WTC11 (cell line): ENCODE measurements at regions not wholly inside any gene's neighbourhood (a gene's known extent, or its start where the extent isn't known, plus 50 kb on each side); places are given as distances from the start of the nearest gene placed in this dataset.

Experiments
- ATAC-seq: fragments of 200-7000 bp; cut with Tn5 transposase; 2 replicates; pipeline ENCODE4 v1.10.0; 2021; ENCODE audit warnings: mild to moderate bottlenecking, moderate library complexity
- CTCF ChIA-PET: fragments of 300-600 bp; sonication (Branson Sonifier 250); formaldehyde crosslinking; loops from one replicate; lab custom pipeline; 2021; ENCODE audit warnings: antibody characterized with exemption; lab: Charles Lee
- POLR2A ChIA-PET: fragments of 350-600 bp; sonication (Branson Sonifier 250); formaldehyde crosslinking; loops from one replicate; lab custom pipeline; 2021; ENCODE audit warnings: antibody characterized with exemption; lab: Charles Lee
- DNase-seq: peaks from one replicate; pipeline ENCODE4 v3.0.0; 2021; ENCODE audit warnings: low spot score
- H3K27ac Mint-ChIP-seq: 2 replicates; pipeline ENCODE4 v1.8.0; 2021; ENCODE audit warnings: mixed read lengths
- H3K27me3 Mint-ChIP-seq: 2 replicates; pipeline ENCODE4 v1.8.0; 2021; ENCODE audit warnings: low read depth, mild to moderate bottlenecking, moderate library complexity, mixed read lengths
- H3K36me3 Mint-ChIP-seq: 2 replicates; pipeline ENCODE4 v1.8.0; 2021; ENCODE audit warnings: mixed read lengths
- H3K4me1 Mint-ChIP-seq: 2 replicates; pipeline ENCODE4 v1.8.0; 2022; ENCODE audit warnings: mixed read lengths
- H3K4me3 Mint-ChIP-seq: 2 replicates; pipeline ENCODE4 v1.8.0; 2021; ENCODE audit warnings: mild to moderate bottlenecking, moderate library complexity, mixed read lengths
- H3K9me3 Mint-ChIP-seq: 2 replicates; pipeline ENCODE4 v1.8.0; 2021; ENCODE audit warnings: mixed read lengths
- CREM ChIP-seq: sonication (generic); formaldehyde crosslinking; IDR thresholded peaks from 2 replicates; pipeline ENCODE4 v1.8.1; 2022; ENCODE audit warnings: mild to moderate bottlenecking, missing genetic modification reagents, moderate library complexity
- ELF4 ChIP-seq: sonication (generic); formaldehyde crosslinking; IDR thresholded peaks from 2 replicates; pipeline ENCODE4 v1.8.1; 2022; ENCODE audit warnings: low read depth, mild to moderate bottlenecking, moderate library complexity, missing genetic modification reagents
- ESRRA ChIP-seq: sonication (generic); formaldehyde crosslinking; IDR thresholded peaks from 2 replicates; pipeline ENCODE4 v1.8.1; 2022; ENCODE audit warnings: mild to moderate bottlenecking, missing genetic modification reagents, borderline replicate concordance
- FOXK1 ChIP-seq: sonication (generic); formaldehyde crosslinking; IDR thresholded peaks from 2 replicates; pipeline ENCODE4 v1.8.0; 2022; ENCODE audit warnings: mild to moderate bottlenecking, moderate library complexity, missing genetic modification reagents
- FOXP1 ChIP-seq: sonication (generic); formaldehyde crosslinking; IDR thresholded peaks from 2 replicates; pipeline ENCODE4 v1.8.0; 2022; ENCODE audit warnings: missing genetic modification reagents, mild to moderate bottlenecking, moderate library complexity, borderline replicate concordance
- JUN ChIP-seq: sonication (generic); formaldehyde crosslinking; IDR thresholded peaks from 2 replicates; pipeline ENCODE4 v1.8.0; 2023; ENCODE audit warnings: mild to moderate bottlenecking, missing genetic modification reagents
- MXD4 ChIP-seq: fragments of 250-450 bp; sonication (Bioruptor Pico); IDR thresholded peaks from 2 replicates; pipeline ENCODE4 v1.8.0; 2021; ENCODE audit warnings: mild to moderate bottlenecking, moderate library complexity, borderline replicate concordance
- NFATC4 ChIP-seq: fragments of 250-450 bp; sonication (Bioruptor Pico); IDR thresholded peaks from 2 replicates; pipeline ENCODE4 v1.9.0; 2021; ENCODE audit warnings: mild to moderate bottlenecking
- NFYB ChIP-seq: sonication (generic); formaldehyde crosslinking; conservative IDR thresholded peaks from 2 replicates; pipeline ENCODE4 v1.8.0; 2022; ENCODE audit warnings: low read depth, missing genetic modification reagents
- SOX15 ChIP-seq: fragments of 250-450 bp; sonication (Bioruptor Pico); IDR thresholded peaks from 2 replicates; pipeline ENCODE4 v1.9.0; 2021; ENCODE audit warnings: mild to moderate bottlenecking
- TEAD4 ChIP-seq: sonication (generic); formaldehyde crosslinking; IDR thresholded peaks from 2 replicates; pipeline ENCODE4 v1.8.0; 2022; ENCODE audit warnings: mild to moderate bottlenecking, missing genetic modification reagents
- ZBTB21 ChIP-seq: sonication (generic); formaldehyde crosslinking; IDR thresholded peaks from 2 replicates; pipeline ENCODE4 v1.8.1; 2023; ENCODE audit warnings: mild to moderate bottlenecking, missing genetic modification reagents, borderline replicate concordance
- ZNF232 ChIP-seq: sonication (generic); formaldehyde crosslinking; IDR thresholded peaks from 2 replicates; pipeline ENCODE4 v1.8.0; 2022; ENCODE audit warnings: mild to moderate bottlenecking, missing genetic modification reagents
- TF ChIP-seq, protein P1 (sequence below): sonication (generic); formaldehyde crosslinking; IDR thresholded peaks from 2 replicates; pipeline ENCODE4 v1.8.1; 2022; ENCODE audit warnings: mild to moderate bottlenecking, moderate library complexity, missing genetic modification reagents
- TF ChIP-seq, protein P2 (sequence below): fragments of 250-450 bp; sonication (Bioruptor Pico); IDR thresholded peaks from 2 replicates; pipeline ENCODE4 v1.9.0; 2021; ENCODE audit warnings: mild to moderate bottlenecking, borderline replicate concordance
- TF ChIP-seq, protein P3 (sequence below): sonication (generic); formaldehyde crosslinking; IDR thresholded peaks from 2 replicates; pipeline ENCODE4 v1.8.1; 2023; ENCODE audit warnings: mild to moderate bottlenecking, missing genetic modification reagents
- TF ChIP-seq, protein P4 (sequence below): sonication (generic); formaldehyde crosslinking; IDR thresholded peaks from 2 replicates; pipeline ENCODE4 v1.8.1; 2023; ENCODE audit warnings: mild to moderate bottlenecking, moderate library complexity, missing genetic modification reagents
- TF ChIP-seq, protein P5 (sequence below): fragments of 250-450 bp; sonication (Bioruptor Pico); conservative IDR thresholded peaks from 2 replicates; pipeline ENCODE4 v1.9.0; 2021; ENCODE audit warnings: mild to moderate bottlenecking
- TF ChIP-seq, protein P6 (sequence below): sonication (generic); formaldehyde crosslinking; IDR thresholded peaks from 2 replicates; pipeline ENCODE4 v1.8.1; 2022; ENCODE audit warnings: missing genetic modification reagents, borderline replicate concordance

DNA sequence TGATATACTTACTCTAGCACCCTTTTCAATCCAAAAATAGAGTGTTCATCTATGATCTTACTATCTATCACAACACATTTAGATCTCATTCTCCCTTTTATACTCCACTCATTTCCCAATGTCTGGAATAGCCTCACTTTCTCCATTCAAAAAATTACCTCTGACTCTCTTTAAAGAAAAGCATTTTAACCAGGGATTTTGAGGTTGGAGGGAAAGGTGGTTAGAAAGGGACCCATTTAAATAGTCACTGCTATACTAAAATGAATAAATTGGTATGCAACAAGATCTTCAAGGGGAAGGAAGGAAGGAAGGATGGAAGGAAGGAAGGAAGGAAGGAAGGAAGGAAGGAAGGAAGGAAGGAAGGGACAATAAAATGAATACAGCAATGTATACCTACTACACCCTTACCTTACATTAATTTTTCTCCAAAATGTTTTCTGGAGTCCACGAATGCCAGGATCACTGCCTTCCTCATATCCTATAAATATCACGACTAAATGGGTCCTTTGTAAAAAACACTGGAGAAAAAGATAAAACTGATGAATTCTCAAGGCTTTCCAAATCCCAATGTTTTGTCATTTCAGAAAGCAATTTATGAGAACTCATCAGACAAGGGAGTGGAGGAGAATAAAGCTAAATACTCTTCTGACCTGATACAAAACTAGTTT lies 202.7 kb downstream of the ZEB2 start:
- ChIA-PET CTCF (no interaction called here), POLR2A (no interaction called here)
- H3K4me3 Mint-ChIP-seq: no peak overlapping the region
- no peak overlapping the region for H3K27ac Mint-ChIP-seq
- ATAC-seq (no peak), DNase-seq (no peak)
- H3K27me3 Mint-ChIP-seq: no peaks in the 10 kb centered on the region
- H3K4me1 Mint-ChIP-seq: no peaks in the 10 kb centered on the region
- TF ChIP-seq ESRRA (CRISPR knock-in tag) (no peak), JUN (CRISPR knock-in tag) (no peak), FOXP1 (CRISPR knock-in tag) (no peak)
- TF ChIP-seq, protein P1, sequence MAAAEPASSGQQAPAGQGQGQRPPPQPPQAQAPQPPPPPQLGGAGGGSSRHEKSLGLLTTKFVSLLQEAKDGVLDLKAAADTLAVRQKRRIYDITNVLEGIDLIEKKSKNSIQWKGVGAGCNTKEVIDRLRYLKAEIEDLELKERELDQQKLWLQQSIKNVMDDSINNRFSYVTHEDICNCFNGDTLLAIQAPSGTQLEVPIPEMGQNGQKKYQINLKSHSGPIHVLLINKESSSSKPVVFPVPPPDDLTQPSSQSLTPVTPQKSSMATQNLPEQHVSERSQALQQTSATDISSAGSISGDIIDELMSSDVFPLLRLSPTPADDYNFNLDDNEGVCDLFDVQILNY (CRISPR knock-in tag): no peak
- TF ChIP-seq, protein P2, sequence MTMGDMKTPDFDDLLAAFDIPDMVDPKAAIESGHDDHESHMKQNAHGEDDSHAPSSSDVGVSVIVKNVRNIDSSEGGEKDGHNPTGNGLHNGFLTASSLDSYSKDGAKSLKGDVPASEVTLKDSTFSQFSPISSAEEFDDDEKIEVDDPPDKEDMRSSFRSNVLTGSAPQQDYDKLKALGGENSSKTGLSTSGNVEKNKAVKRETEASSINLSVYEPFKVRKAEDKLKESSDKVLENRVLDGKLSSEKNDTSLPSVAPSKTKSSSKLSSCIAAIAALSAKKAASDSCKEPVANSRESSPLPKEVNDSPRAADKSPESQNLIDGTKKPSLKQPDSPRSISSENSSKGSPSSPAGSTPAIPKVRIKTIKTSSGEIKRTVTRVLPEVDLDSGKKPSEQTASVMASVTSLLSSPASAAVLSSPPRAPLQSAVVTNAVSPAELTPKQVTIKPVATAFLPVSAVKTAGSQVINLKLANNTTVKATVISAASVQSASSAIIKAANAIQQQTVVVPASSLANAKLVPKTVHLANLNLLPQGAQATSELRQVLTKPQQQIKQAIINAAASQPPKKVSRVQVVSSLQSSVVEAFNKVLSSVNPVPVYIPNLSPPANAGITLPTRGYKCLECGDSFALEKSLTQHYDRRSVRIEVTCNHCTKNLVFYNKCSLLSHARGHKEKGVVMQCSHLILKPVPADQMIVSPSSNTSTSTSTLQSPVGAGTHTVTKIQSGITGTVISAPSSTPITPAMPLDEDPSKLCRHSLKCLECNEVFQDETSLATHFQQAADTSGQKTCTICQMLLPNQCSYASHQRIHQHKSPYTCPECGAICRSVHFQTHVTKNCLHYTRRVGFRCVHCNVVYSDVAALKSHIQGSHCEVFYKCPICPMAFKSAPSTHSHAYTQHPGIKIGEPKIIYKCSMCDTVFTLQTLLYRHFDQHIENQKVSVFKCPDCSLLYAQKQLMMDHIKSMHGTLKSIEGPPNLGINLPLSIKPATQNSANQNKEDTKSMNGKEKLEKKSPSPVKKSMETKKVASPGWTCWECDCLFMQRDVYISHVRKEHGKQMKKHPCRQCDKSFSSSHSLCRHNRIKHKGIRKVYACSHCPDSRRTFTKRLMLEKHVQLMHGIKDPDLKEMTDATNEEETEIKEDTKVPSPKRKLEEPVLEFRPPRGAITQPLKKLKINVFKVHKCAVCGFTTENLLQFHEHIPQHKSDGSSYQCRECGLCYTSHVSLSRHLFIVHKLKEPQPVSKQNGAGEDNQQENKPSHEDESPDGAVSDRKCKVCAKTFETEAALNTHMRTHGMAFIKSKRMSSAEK (CRISPR knock-in tag): no peak
- H3K36me3 Mint-ChIP-seq: peaks cover 11% of the 10 kb centered on the region
- peaks cover 19% of the 10 kb centered on the region for H3K9me3 Mint-ChIP-seq

DNA sequence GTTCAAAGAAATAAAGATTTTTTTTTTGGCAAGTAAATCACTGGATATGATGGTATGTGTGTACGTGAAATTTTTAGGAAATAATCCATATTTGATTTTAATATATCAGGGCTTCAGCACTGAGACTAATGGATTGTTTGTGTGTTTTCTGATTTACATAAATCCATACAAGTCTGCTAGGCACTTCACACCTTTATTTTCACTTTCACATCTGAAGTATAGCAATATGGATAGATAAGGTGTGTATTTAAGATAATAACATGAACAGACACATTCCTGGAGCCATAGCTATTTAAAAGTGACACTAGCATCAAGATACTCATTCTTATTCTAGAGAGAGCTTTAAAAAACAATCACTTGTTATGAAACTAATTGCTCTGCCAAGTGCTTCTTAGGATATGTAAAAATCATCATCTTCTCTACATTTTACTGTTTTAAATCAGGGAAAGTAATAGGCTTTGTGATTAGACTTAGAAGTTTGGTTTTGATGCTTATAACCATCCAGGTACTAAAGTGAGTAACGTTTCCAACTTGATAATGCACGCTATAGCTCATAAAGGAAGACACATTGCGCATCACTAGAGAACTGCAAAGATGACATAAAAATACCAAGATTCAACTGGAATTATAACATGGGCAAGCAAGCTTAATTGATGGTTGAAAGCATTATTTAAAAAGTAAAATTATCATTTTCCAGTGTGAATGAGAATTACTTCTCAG lies 208.9 kb downstream of the ZEB2 start:
- DNase-seq (no peak), ATAC-seq (no peak)
- ChIA-PET POLR2A (no interaction called here), CTCF (no interaction called here)
- peaks cover 18% of the 10 kb centered on the region for H3K36me3 Mint-ChIP-seq
- H3K9me3 Mint-ChIP-seq: peaks cover 27% of the 10 kb centered on the region
- H3K27me3 Mint-ChIP-seq: no peaks in the 10 kb centered on the region
- no peak overlapping the region for H3K4me3 Mint-ChIP-seq
- H3K27ac Mint-ChIP-seq: no peak overlapping the region
- H3K4me1 Mint-ChIP-seq: peaks cover 24% of the 10 kb centered on the region
- TF ChIP-seq ELF4 (CRISPR knock-in tag) (no peak), TEAD4 (CRISPR knock-in tag) (no peak), CREM (CRISPR knock-in tag) (no peak), FOXK1 (no peak), NFATC4 (CRISPR knock-in tag) (no peak), ZNF232 (CRISPR knock-in tag) (no peak), MXD4 (CRISPR knock-in tag) (no peak), NFYB (CRISPR knock-in tag) (no peak), ZBTB21 (CRISPR knock-in tag) (no peak), SOX15 (CRISPR knock-in tag) (no peak)
- TF ChIP-seq, protein P3, sequence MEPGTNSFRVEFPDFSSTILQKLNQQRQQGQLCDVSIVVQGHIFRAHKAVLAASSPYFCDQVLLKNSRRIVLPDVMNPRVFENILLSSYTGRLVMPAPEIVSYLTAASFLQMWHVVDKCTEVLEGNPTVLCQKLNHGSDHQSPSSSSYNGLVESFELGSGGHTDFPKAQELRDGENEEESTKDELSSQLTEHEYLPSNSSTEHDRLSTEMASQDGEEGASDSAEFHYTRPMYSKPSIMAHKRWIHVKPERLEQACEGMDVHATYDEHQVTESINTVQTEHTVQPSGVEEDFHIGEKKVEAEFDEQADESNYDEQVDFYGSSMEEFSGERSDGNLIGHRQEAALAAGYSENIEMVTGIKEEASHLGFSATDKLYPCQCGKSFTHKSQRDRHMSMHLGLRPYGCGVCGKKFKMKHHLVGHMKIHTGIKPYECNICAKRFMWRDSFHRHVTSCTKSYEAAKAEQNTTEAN (CRISPR knock-in tag): no peak
- TF ChIP-seq, protein P4, sequence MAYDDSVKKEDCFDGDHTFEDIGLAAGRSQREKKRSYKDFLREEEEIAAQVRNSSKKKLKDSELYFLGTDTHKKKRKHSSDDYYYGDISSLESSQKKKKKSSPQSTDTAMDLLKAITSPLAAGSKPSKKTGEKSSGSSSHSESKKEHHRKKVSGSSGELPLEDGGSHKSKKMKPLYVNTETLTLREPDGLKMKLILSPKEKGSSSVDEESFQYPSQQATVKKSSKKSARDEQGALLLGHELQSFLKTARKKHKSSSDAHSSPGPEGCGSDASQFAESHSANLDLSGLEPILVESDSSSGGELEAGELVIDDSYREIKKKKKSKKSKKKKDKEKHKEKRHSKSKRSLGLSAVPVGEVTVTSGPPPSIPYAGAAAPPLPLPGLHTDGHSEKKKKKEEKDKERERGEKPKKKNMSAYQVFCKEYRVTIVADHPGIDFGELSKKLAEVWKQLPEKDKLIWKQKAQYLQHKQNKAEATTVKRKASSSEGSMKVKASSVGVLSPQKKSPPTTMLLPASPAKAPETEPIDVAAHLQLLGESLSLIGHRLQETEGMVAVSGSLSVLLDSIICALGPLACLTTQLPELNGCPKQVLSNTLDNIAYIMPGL (CRISPR knock-in tag): no peak
- TF ChIP-seq, protein P5, sequence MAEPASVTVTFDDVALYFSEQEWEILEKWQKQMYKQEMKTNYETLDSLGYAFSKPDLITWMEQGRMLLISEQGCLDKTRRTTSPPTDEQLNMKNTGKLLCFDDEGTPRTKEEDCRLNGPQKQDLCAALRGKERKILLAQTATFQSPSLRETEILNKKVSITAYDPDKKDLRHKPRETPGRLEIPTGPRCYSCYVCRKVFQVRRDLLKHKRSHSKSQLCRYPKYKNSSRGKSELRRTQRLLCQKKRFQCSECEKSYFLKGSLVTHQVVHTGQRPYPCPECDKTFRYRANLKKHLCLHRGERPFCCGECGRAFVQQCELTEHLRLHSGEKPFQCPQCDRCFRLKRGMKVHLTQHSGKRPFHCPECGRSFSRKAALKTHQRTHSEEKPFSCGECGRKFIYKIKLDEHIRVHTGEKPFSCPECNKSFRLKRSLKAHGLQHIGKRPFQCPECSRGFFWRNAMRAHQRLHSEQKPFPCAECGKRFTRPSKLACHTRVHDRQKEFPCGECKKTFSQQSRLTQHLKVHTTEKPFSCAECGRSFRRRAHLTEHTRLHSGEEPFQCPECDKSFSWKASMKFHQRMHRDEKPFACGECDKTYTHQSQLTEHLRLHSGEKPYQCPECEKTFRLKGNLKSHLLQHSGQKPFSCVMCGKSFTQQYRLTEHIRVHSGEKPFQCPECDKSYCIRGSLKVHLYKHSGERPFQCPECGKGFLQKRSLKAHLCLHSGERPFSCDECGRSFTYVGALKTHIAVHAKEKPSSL (CRISPR knock-in tag): no peak
- TF ChIP-seq, protein P6, sequence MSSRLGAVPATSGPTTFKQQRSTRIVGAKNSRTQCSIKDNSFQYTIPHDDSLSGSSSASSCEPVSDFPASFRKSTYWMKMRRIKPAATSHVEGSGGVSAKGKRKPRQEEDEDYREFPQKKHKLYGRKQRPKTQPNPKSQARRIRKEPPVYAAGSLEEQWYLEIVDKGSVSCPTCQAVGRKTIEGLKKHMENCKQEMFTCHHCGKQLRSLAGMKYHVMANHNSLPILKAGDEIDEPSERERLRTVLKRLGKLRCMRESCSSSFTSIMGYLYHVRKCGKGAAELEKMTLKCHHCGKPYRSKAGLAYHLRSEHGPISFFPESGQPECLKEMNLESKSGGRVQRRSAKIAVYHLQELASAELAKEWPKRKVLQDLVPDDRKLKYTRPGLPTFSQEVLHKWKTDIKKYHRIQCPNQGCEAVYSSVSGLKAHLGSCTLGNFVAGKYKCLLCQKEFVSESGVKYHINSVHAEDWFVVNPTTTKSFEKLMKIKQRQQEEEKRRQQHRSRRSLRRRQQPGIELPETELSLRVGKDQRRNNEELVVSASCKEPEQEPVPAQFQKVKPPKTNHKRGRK (CRISPR knock-in tag): no peak
